ENCODE measurements at regions not wholly inside any gene's neighbourhood (a gene's known extent, or its start where the extent isn't known, plus 50 kb on each side); places are given as distances from the start of the nearest gene placed in this dataset.

- Histone ChIP-seq H3K4me1 (ENCODE audit: control insufficient read depth, insufficient read depth, low read length) (no peaks in the 10 kb centered on the region), H3K4me3 (ENCODE audit: low read length) (no peak overlapping the region), H3K9me3 (ENCODE audit: control insufficient read depth, insufficient read depth, low read length) (no peaks in the 10 kb centered on the region), H3K27ac (ENCODE audit: low read length) (no peak overlapping the region), H3K27me3 (ENCODE audit: control insufficient read depth, insufficient read depth, low read length) (no peaks in the 10 kb centered on the region), H3K36me3 (ENCODE audit: control insufficient read depth, insufficient read depth, low read length) (no peaks in the 10 kb centered on the region)
- Mint-ChIP-seq H3K9me3 (peaks cover 12 to 18% of the 10 kb centered on the region in 2 donors), H3K27me3 (ENCODE audit: low read depth in 2 of 2) (no peaks in the 10 kb centered on the region), H3K4me3 (no peak overlapping the region), H3K27ac (no peak overlapping the region), H3K4me1 (no peaks in the 10 kb centered on the region), H3K36me3 (no peaks in the 10 kb centered on the region)
- intact Hi-C loops (cut with micrococcal nuclease) = no loop called here
- WGBS (ENCODE audit: insufficient coverage) = 47% methylated on average over 2 of the region's 2 CpGs
- DNase-seq (no peak), ATAC-seq (no peak)
- TF ChIP-seq CTCF (IDR thresholded peaks at IDR 0.05) = no peak
Measured at GRCh38 chr4:137375111-137375850, 157.0 kb downstream of the PCDH18 start.

DNA sequence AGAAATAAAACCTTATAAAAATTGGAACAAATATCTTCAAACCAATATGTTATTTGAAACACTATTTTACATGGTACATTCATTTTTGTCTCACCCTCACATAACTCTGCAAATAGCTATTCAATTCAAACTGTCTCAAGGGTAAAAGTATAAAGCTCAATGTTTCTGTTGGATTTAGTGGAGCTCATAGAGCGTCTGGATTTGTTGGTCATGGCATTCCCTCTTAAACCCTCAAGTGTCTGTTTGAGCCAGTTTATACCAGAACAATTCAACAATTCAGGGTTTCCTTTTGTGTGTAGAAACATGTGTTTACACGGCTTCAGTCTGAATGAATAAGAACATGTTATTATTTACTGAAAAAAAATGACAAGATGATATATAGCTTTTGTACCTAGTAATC lies 161.6 kb downstream of the PCDH18 start:
- no peak overlapping the region for H3K4me3 Mint-ChIP-seq
- H3K4me3 ChIP-seq (ENCODE audit: low read length) = no peak overlapping the region
- peaks cover 7 to 11% of the 10 kb centered on the region in 2 donors for H3K9me3 Mint-ChIP-seq
- no peak for TF ChIP-seq CTCF (IDR thresholded peaks at IDR 0.05)
- ATAC-seq (no peak), DNase-seq (no peak)
- H3K36me3 ChIP-seq (ENCODE audit: control insufficient read depth, insufficient read depth, low read length) = no peaks in the 10 kb centered on the region
- H3K27ac Mint-ChIP-seq = no peak overlapping the region
- no peaks in the 10 kb centered on the region for H3K27me3 Mint-ChIP-seq (ENCODE audit: low read depth in 2 of 2)
- H3K27me3 ChIP-seq (ENCODE audit: control insufficient read depth, insufficient read depth, low read length) = no peaks in the 10 kb centered on the region
- no peaks in the 10 kb centered on the region for H3K36me3 Mint-ChIP-seq
- H3K9me3 ChIP-seq (ENCODE audit: control insufficient read depth, insufficient read depth, low read length) = no peaks in the 10 kb centered on the region
- no peaks in the 10 kb centered on the region for H3K4me1 Mint-ChIP-seq
- no peak overlapping the region for H3K27ac ChIP-seq (ENCODE audit: low read length)
- intact Hi-C loops (cut with micrococcal nuclease) = no loop called here
- no peaks in the 10 kb centered on the region for H3K4me1 ChIP-seq (ENCODE audit: control insufficient read depth, insufficient read depth, low read length)
- WGBS (ENCODE audit: insufficient coverage) = no CpG with 5 or more reads among the region's 2 CpGs

GRCh38 chr4:137370206-137370633 lies 162.1 kb downstream of the PCDH18 start:
- H3K9me3 Mint-ChIP-seq = peaks cover 11% of the 10 kb centered on the region in 2 donors
- intact Hi-C loops (cut with micrococcal nuclease) = no loop called here
- Histone ChIP-seq H3K4me3 (ENCODE audit: low read length) (no peak overlapping the region), H3K36me3 (ENCODE audit: control insufficient read depth, insufficient read depth, low read length) (no peaks in the 10 kb centered on the region), H3K27me3 (ENCODE audit: control insufficient read depth, insufficient read depth, low read length) (no peaks in the 10 kb centered on the region), H3K4me1 (ENCODE audit: control insufficient read depth, insufficient read depth, low read length) (no peaks in the 10 kb centered on the region), H3K9me3 (ENCODE audit: control insufficient read depth, insufficient read depth, low read length) (no peaks in the 10 kb centered on the region), H3K27ac (ENCODE audit: low read length) (no peak overlapping the region)
- H3K36me3 Mint-ChIP-seq = no peaks in the 10 kb centered on the region
- no peaks in the 10 kb centered on the region for H3K4me1 Mint-ChIP-seq
- ATAC-seq (no peak), DNase-seq (no peak)
- H3K27me3 Mint-ChIP-seq (ENCODE audit: low read depth in 2 of 2) = no peaks in the 10 kb centered on the region
- WGBS (ENCODE audit: insufficient coverage) = 71% methylated on average over 2 of the region's 3 CpGs
- TF ChIP-seq CTCF (IDR thresholded peaks at IDR 0.05) = no peak
- no peak overlapping the region for H3K27ac Mint-ChIP-seq
- no peak overlapping the region for H3K4me3 Mint-ChIP-seq

DNA sequence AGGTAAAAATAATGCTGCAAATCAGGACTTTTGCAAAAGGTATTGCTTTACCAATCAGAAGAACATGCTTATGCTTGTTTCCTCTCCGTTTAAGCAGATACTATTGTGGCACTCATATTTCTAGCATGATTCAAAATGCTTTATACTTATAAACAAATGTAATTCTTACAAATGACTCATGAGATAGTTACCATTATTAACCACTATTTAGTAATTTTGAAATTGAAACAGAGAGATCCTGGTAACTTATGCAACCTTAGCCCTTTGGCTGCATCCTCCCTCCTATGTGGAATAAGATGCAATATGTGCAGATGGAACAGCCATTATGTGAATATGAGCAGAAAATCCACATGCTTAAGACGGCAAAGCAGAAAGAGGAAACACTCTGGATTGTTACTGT lies 164.7 kb downstream of the PCDH18 start:
- no peak for TF ChIP-seq CTCF (IDR thresholded peaks at IDR 0.05)
- Histone ChIP-seq H3K27ac (ENCODE audit: low read length) (no peak overlapping the region), H3K4me3 (ENCODE audit: low read length) (no peak overlapping the region), H3K36me3 (ENCODE audit: control insufficient read depth, insufficient read depth, low read length) (no peaks in the 10 kb centered on the region), H3K4me1 (ENCODE audit: control insufficient read depth, insufficient read depth, low read length) (no peaks in the 10 kb centered on the region), H3K9me3 (ENCODE audit: control insufficient read depth, insufficient read depth, low read length) (no peaks in the 10 kb centered on the region), H3K27me3 (ENCODE audit: control insufficient read depth, insufficient read depth, low read length) (no peaks in the 10 kb centered on the region)
- Mint-ChIP-seq H3K9me3 (peaks cover 11 to 12% of the 10 kb centered on the region in 2 donors), H3K4me3 (no peak overlapping the region), H3K27me3 (ENCODE audit: low read depth in 2 of 2) (no peaks in the 10 kb centered on the region), H3K36me3 (no peaks in the 10 kb centered on the region), H3K4me1 (no peaks in the 10 kb centered on the region), H3K27ac (no peak overlapping the region)
- WGBS (ENCODE audit: insufficient coverage) = 81% methylated on average over 2 of the region's 2 CpGs
- DNase-seq = no peak
- ATAC-seq = no peak
- intact Hi-C loops (cut with micrococcal nuclease) = no loop called here

Measured in natural killer cell (primary cell).